Nephron progenitor cell (in vitro differentiated cells): ENCODE measurements at regions not wholly inside any gene's neighbourhood (a gene's known extent, or its start where the extent isn't known, plus 50 kb on each side); places are given as distances from the start of the nearest gene placed in this dataset.
"Not testable (repeated sequence)": the region's sequence is repeated elsewhere in the genome, so short reads cannot be mapped to it uniquely, and the experiment has no call there.

Experiments
- DNase-seq: peaks from one replicate; pipeline ENCODE4 v3.0.0; 2021
- H3K27ac Mint-ChIP-seq: 2 replicates; pipeline ENCODE4 v1.8.0; 2021; ENCODE audit warnings: mild to moderate bottlenecking, moderate library complexity, mixed read lengths
- H3K27me3 Mint-ChIP-seq: 2 replicates; pipeline ENCODE4 v1.8.0; 2021; ENCODE audit warnings: mild to moderate bottlenecking, low read depth, mixed read lengths; ENCODE audit not compliant: poor library complexity
- H3K36me3 Mint-ChIP-seq: 2 replicates; pipeline ENCODE4 v1.8.0; 2021; ENCODE audit warnings: low read depth, mixed read lengths
- H3K4me1 Mint-ChIP-seq: 2 replicates; pipeline ENCODE4 v1.8.0; 2021; ENCODE audit warnings: mixed read lengths
- H3K4me3 Mint-ChIP-seq: 2 replicates; pipeline ENCODE4 v1.8.0; 2021; ENCODE audit warnings: mild to moderate bottlenecking, moderate library complexity, mixed read lengths
- H3K9me3 Mint-ChIP-seq: 2 replicates; pipeline ENCODE4 v1.8.0; 2021; ENCODE audit warnings: mild to moderate bottlenecking, moderate library complexity, mixed read lengths
- TF ChIP-seq, protein P1 (sequence below): fragments of 200-600 bp; sonication (generic); IDR thresholded peaks from 2 replicates; pipeline ENCODE4 v1.5.0; 2021; ENCODE audit warnings: antibody characterized with exemption

DNA sequence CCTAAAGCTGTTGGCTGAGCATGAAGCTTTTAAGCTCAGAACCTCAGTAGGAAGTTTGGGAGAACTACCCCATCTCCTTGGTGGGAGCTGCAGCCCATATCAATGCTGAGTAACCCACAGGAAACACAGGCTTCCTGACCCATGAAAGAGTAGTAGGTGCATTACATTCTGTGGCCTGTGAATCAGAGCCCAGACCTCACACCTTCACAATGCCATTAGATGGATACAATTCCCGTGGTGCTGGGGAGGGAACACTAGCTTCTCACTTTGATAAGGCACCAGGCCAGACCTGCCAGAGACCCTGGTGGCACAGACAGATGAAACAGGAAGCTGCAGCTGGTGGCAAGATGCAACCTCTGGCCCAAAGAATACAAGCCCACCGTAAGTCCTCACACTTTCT is 308.8 kb downstream of the NPHP4 start:
- Mint-ChIP-seq H3K27me3 (peaks cover 33% of the 10 kb centered on the region), H3K9me3 (no peaks in the 10 kb centered on the region), H3K4me3 (no peak overlapping the region), H3K4me1 (peaks cover 60% of the 10 kb centered on the region), H3K36me3 (no peaks in the 10 kb centered on the region), H3K27ac (peak overlapping the region; percentile 46)
- TF ChIP-seq, protein P1, sequence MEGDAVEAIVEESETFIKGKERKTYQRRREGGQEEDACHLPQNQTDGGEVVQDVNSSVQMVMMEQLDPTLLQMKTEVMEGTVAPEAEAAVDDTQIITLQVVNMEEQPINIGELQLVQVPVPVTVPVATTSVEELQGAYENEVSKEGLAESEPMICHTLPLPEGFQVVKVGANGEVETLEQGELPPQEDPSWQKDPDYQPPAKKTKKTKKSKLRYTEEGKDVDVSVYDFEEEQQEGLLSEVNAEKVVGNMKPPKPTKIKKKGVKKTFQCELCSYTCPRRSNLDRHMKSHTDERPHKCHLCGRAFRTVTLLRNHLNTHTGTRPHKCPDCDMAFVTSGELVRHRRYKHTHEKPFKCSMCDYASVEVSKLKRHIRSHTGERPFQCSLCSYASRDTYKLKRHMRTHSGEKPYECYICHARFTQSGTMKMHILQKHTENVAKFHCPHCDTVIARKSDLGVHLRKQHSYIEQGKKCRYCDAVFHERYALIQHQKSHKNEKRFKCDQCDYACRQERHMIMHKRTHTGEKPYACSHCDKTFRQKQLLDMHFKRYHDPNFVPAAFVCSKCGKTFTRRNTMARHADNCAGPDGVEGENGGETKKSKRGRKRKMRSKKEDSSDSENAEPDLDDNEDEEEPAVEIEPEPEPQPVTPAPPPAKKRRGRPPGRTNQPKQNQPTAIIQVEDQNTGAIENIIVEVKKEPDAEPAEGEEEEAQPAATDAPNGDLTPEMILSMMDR: no peak
- DNase-seq: no peak

DNA sequence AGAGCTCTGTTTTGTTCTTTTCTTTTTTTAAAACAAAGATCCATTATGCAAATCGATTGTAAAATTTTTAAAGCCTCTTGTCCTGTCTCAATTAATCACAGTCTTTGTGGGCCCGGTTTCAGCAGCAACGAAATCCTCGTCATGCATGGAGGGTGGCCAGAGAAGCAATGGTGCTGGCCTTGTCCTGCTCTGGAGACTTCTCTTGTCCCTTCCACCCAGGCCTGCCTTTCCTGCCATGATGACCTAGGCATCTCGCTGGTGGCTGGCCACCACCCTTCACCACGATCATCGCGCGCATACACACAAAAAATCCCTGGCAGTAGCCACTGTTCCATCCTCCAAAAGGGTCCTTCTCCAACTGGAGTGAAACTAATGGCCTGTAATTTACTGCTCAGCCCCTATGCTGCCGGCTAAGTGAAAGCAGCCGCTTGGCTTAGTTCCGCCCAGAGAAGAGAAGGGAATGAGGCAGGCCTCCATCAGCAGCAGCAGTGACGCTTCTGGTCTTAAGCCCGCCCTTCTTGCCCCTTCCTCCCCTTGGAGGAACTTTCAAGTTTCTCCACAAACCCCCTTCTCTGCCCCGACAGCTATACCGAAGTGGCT is 309.5 kb downstream of the NPHP4 start:
- peak overlapping the region; percentile 26 for H3K4me3 Mint-ChIP-seq
- TF ChIP-seq, protein P1: no peak
- peak; percentile 36 for DNase-seq
- H3K9me3 Mint-ChIP-seq: no peaks in the 10 kb centered on the region
- peak overlapping the region; percentile 81 for H3K27ac Mint-ChIP-seq
- peaks cover 55% of the 10 kb centered on the region for H3K4me1 Mint-ChIP-seq
- peaks cover 34% of the 10 kb centered on the region for H3K27me3 Mint-ChIP-seq
- H3K36me3 Mint-ChIP-seq: no peaks in the 10 kb centered on the region

DNA sequence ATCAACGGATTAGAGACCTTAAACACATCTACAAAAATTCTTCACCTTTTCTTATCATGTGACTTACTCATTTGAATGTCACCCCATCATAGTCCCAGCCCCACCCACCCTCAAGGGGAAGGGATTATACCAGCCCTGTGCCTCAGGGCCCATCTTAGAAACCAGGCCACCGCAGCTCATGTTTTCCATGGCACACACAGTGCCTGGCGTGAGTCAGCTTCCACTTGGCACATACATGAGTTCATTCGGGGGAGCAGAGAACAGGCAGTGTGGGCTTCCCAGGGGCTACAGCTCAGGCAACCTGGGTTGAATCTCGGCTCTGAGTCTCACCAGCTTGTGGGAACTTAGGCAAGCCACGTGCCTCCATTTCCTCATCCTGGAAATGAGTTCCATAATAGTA is 310.6 kb downstream of the NPHP4 start:
- H3K9me3 Mint-ChIP-seq: no peaks in the 10 kb centered on the region
- H3K4me1 Mint-ChIP-seq: peaks cover 44% of the 10 kb centered on the region
- DNase-seq: no peak
- TF ChIP-seq, protein P1: no peak
- peaks cover 31% of the 10 kb centered on the region for H3K27me3 Mint-ChIP-seq
- no peak overlapping the region for H3K27ac Mint-ChIP-seq
- no peaks in the 10 kb centered on the region for H3K36me3 Mint-ChIP-seq
- no peak overlapping the region for H3K4me3 Mint-ChIP-seq

DNA sequence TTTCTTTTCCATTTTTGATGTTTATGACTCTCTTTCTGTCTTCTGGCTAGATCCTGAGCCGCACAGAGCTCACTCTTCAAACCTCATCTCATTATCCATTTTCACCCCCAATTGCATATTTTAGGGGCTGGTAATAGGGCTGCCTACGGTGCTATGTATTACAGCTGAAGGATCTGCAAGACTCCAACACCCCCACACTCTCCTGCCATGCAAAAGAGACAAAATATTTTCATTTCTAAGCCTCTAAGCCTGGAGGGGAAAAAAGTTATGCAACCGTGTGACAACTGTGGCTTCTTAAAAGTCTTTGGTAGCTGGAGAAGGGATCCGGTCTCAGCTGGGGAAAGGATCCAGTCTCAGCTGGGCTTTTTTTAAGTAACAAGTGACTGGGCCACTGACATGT is 311.6 kb downstream of the NPHP4 start:
- H3K4me1 Mint-ChIP-seq: peaks cover 36% of the 10 kb centered on the region
- TF ChIP-seq, protein P1: no peak
- no peak overlapping the region for H3K27ac Mint-ChIP-seq
- no peaks in the 10 kb centered on the region for H3K36me3 Mint-ChIP-seq
- no peak for DNase-seq
- peaks cover 28% of the 10 kb centered on the region for H3K27me3 Mint-ChIP-seq
- H3K4me3 Mint-ChIP-seq: no peak overlapping the region
- peaks cover 8% of the 10 kb centered on the region for H3K9me3 Mint-ChIP-seq

DNA sequence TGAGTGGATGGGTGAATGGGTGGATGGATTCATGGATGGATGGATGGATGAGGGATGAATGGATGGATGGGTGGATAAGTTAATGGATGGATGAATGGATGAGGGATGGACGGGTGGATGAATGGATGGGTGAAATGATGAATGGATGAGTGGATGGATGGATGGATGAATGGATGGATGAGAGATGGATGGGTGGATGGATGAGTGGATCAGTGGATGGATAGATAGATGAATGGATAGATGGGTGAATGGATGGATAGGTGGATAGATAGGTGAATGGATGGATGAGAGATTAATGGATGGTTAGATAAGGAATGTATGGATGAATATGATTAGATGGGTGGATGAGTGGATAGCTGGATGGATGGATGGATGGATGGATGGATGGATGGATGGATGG is 313.5 kb downstream of the NPHP4 start:
- H3K4me3 Mint-ChIP-seq: no peak overlapping the region
- peaks cover 8% of the 10 kb centered on the region for H3K36me3 Mint-ChIP-seq
- peaks cover 23% of the 10 kb centered on the region for H3K9me3 Mint-ChIP-seq
- TF ChIP-seq, protein P1: no peak
- H3K27me3 Mint-ChIP-seq: peaks cover 15% of the 10 kb centered on the region
- peaks cover 29% of the 10 kb centered on the region for H3K4me1 Mint-ChIP-seq
- H3K27ac Mint-ChIP-seq: no peak overlapping the region
- no peak for DNase-seq

DNA sequence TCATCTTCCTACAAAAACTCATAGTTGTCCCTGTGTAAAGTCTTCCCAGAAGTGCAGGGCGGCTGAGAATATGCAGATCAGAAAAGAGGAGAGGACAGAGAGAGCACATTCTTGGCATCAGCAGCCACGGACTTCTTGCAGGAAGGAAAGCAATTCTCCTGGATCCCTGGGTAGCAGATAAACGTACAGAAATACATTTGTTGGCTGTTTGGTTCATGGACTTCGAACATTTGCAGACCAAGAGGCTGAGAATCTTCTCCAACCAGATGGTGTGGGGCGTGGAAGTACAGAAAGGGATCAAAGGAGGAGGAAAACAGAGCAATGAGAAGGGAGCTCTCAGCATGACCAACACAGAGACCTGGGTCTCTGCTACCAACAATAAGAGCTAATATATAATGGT is 319.9 kb downstream of the NPHP4 start:
- H3K9me3 Mint-ChIP-seq: peaks cover 73% of the 10 kb centered on the region
- DNase-seq, H3K27ac Mint-ChIP-seq, H3K36me3 Mint-ChIP-seq, H3K4me3 Mint-ChIP-seq, H3K4me1 Mint-ChIP-seq: not testable (repeated sequence)
- peaks cover 16% of the 10 kb centered on the region for H3K27me3 Mint-ChIP-seq
